H9 (cell line): ENCODE measurements at regions not wholly inside any gene's neighbourhood (a gene's known extent, or its start where the extent isn't known, plus 50 kb on each side); places are given as distances from the start of the nearest gene placed in this dataset.

ENCODE experiments used
- DNase-seq: peaks from one replicate; pipeline ENCODE4 v3.0.0-alpha.2; 2017
- H2AFZ ChIP-seq: one replicate; pipeline ENCODE4 v1.6.1; 2013; ENCODE audit warnings: mild to moderate bottlenecking, low read length, control low read depth, moderate library complexity
- H2AK5ac ChIP-seq: 2 replicates; pipeline ENCODE4 v1.6.1; 2013; ENCODE audit warnings: low read length, control low read depth, mixed read lengths; ENCODE audit not compliant: insufficient read length
- H2BK120ac ChIP-seq: one replicate; pipeline ENCODE4 v1.6.1; 2013; ENCODE audit warnings: low read depth, mild to moderate bottlenecking, low read length, control low read depth, inconsistent platforms; ENCODE audit not compliant: poor library complexity, severe bottlenecking
- H2BK12ac ChIP-seq: 2 replicates; pipeline ENCODE4 v1.6.1; 2013; ENCODE audit warnings: low read length, control low read depth, mixed read lengths, low read depth; ENCODE audit not compliant: insufficient read length
- H2BK15ac ChIP-seq: 2 replicates; pipeline ENCODE4 v1.6.1; 2013; ENCODE audit warnings: low read depth, low read length, control low read depth
- H2BK20ac ChIP-seq: one replicate; pipeline ENCODE4 v1.6.1; 2013; ENCODE audit warnings: low read depth, mild to moderate bottlenecking, low read length, control low read depth, inconsistent platforms; ENCODE audit not compliant: poor library complexity, severe bottlenecking
- H2BK5ac ChIP-seq: 2 replicates; pipeline ENCODE4 v1.6.1; 2013; ENCODE audit warnings: low read length, control low read depth, mixed read lengths; ENCODE audit not compliant: insufficient read length
- H3K14ac ChIP-seq: 2 replicates; pipeline ENCODE4 v1.6.1; 2013; ENCODE audit warnings: low read length, control low read depth; ENCODE audit not compliant: insufficient read depth
- H3K18ac ChIP-seq: 2 replicates; pipeline ENCODE4 v1.6.1; 2013; ENCODE audit warnings: low read depth, mild to moderate bottlenecking, mixed read lengths, low read length, control low read depth; ENCODE audit not compliant: insufficient read length
- H3K23ac ChIP-seq: 2 replicates; pipeline ENCODE4 v1.6.1; 2013; ENCODE audit warnings: low read length, control low read depth, mixed read lengths, low read depth; ENCODE audit not compliant: insufficient read length
- H3K23me2 ChIP-seq: 2 replicates; pipeline ENCODE4 v1.6.1; 2013; ENCODE audit warnings: low read depth, mild to moderate bottlenecking, mixed read lengths, low read length, control low read depth; ENCODE audit not compliant: insufficient read length, poor library complexity, severe bottlenecking
- H3K27ac ChIP-seq: 2 replicates; pipeline ENCODE4 v1.5.1; 2013; ENCODE audit warnings: low read length, control low read depth, mixed read lengths, low read depth; ENCODE audit not compliant: insufficient read length
- H3K27me3 ChIP-seq: 2 replicates; pipeline ENCODE4 v1.6.1; 2013; ENCODE audit warnings: low read length, control low read depth, inconsistent platforms; ENCODE audit not compliant: insufficient read depth
- H3K4ac ChIP-seq: 2 replicates; pipeline ENCODE4 v1.6.1; 2013; ENCODE audit warnings: low read depth, mild to moderate bottlenecking, control low read depth, inconsistent platforms, low read length, moderate library complexity
- H3K4me1 ChIP-seq: 2 replicates; pipeline ENCODE4 v1.6.1; 2013; ENCODE audit warnings: low read length, control low read depth, inconsistent platforms; ENCODE audit not compliant: insufficient read depth
- H3K4me2 ChIP-seq: 2 replicates; pipeline ENCODE4 v1.6.1; 2013; ENCODE audit warnings: low read length, control low read depth, mixed read lengths; ENCODE audit not compliant: insufficient read length, insufficient read depth
- H3K56ac ChIP-seq: 2 replicates; pipeline ENCODE4 v1.6.1; 2013; ENCODE audit warnings: low read depth, mild to moderate bottlenecking, mixed read lengths, low read length, control low read depth; ENCODE audit not compliant: insufficient read length
- H3K79me1 ChIP-seq: 2 replicates; pipeline ENCODE4 v1.6.1; 2013; ENCODE audit warnings: low read depth, mild to moderate bottlenecking, moderate library complexity, low read length, control low read depth, inconsistent platforms; ENCODE audit not compliant: insufficient read depth, poor library complexity, severe bottlenecking
- H3K79me2 ChIP-seq: 2 replicates; pipeline ENCODE4 v1.6.1; 2013; ENCODE audit warnings: low read length, control low read depth, inconsistent platforms; ENCODE audit not compliant: insufficient read depth
- H3K9ac ChIP-seq: 2 replicates; pipeline ENCODE4 v1.6.1; 2013; ENCODE audit warnings: low read length, control low read depth, mixed read lengths; ENCODE audit not compliant: insufficient read length; ENCODE audit errors: extremely low read depth
- H3K9me3 ChIP-seq: one replicate; pipeline ENCODE4 v1.6.1; 2013; ENCODE audit warnings: low read depth, low read length, inconsistent platforms; ENCODE audit not compliant: control insufficient read depth
- H3T11ph ChIP-seq: one replicate; pipeline ENCODE4 v1.6.1; 2013; ENCODE audit warnings: mild to moderate bottlenecking, low read length, control low read depth, inconsistent platforms
- H4K20me1 ChIP-seq: one replicate; pipeline ENCODE4 v1.6.1; 2013; ENCODE audit not compliant: control insufficient read depth, insufficient read length, insufficient read depth
- H4K5ac ChIP-seq: 2 replicates; pipeline ENCODE4 v1.6.1; 2013; ENCODE audit warnings: low read depth, mild to moderate bottlenecking, mixed read lengths, low read length, control low read depth; ENCODE audit not compliant: insufficient read length
- H4K8ac ChIP-seq: replicated peaks from 2 replicates; pipeline ENCODE4 v1.6.1; 2013; ENCODE audit warnings: low read length, control low read depth, mixed read lengths, low read depth; ENCODE audit not compliant: insufficient read length
- H4K91ac ChIP-seq: 2 replicates; pipeline ENCODE4 v1.6.1; 2013; ENCODE audit warnings: low read depth, mild to moderate bottlenecking, moderate library complexity, mixed read lengths, low read length, control low read depth; ENCODE audit not compliant: insufficient read length
- H3K27ac Mint-ChIP-seq, 3 experiments: 2 replicates in 2 of 3; 3 replicates in 1 of 3; pipeline ENCODE4 v1.8.0; 2020 to 2021; ENCODE audit warnings: mixed read lengths in 3 of 3, mild to moderate bottlenecking in 1 of 3, moderate library complexity in 1 of 3
- H3K27me3 Mint-ChIP-seq: 2 replicates; pipeline ENCODE4 v1.8.0; 2021; ENCODE audit warnings: low read depth, mild to moderate bottlenecking, moderate library complexity, mixed read lengths
- H3K36me3 Mint-ChIP-seq, 3 experiments: 2 replicates in 2 of 3; 3 replicates in 1 of 3; pipeline ENCODE4 v1.8.0; 2020 to 2021; ENCODE audit warnings: low read depth in 3 of 3, mixed read lengths in 3 of 3; ENCODE audit not compliant: insufficient read depth in 1 of 3
- H3K4me1 Mint-ChIP-seq, 2 experiments: 2 replicates each; pipeline ENCODE4 v1.8.0; 2020; ENCODE audit warnings: mixed read lengths in 2 of 2
- H3K4me3 Mint-ChIP-seq, 2 experiments: 2 replicates in 1 of 2; 3 replicates in 1 of 2; pipeline ENCODE4 v1.8.0; 2020 to 2021; ENCODE audit warnings: mild to moderate bottlenecking in 2 of 2, mixed read lengths in 2 of 2, moderate library complexity in 1 of 2
- H3K9me3 Mint-ChIP-seq, 2 experiments: 2 replicates in 1 of 2; 3 replicates in 1 of 2; pipeline ENCODE4 v1.8.0; 2020; ENCODE audit warnings: mild to moderate bottlenecking in 2 of 2, mixed read lengths in 2 of 2, moderate library complexity in 1 of 2
- TF ChIP-seq, protein P1 (sequence below): fragments of 200-600 bp; sonication (generic); conservative IDR thresholded peaks from 3 replicates; pipeline ENCODE4 v1.8.0; 2021; ENCODE audit warnings: antibody characterized with exemption, mild to moderate bottlenecking

DNA sequence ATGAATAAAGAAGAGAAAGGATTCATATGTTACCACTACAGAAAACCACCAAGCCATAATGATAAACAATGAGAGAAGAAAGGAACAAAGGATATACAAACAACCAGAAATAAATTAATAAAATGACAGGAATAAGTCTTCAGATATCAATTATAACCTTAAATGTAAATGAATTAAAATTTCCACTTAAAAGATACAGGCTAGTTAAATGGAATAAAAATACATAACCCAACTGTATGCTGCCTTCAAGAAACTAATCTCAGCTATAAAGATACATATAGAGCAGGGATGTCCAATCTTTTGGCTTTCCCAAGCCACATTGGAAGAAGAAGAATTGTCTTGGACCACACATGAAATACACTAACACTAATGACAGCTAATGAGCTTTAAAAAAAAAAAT is 135.9 kb upstream of the GJE1 start:
- Mint-ChIP-seq H3K4me3 (no peak overlapping the region), H3K9me3 (peaks cover 30 to 48% of the 10 kb centered on the region in 2 experiments), H3K36me3 (peaks cover 41 to 66% (median 57%) of the 10 kb centered on the region in 3 experiments), H3K27me3 (no peaks in the 10 kb centered on the region; the same call in 1 of the 2 replicates), H3K4me1 (peaks cover 0 to 4% of the 10 kb centered on the region in 2 experiments; a peak in 2 of 4 replicates), H3K27ac (no peak overlapping the region)
- Histone ChIP-seq H3K23ac (no peak overlapping the region), H3K4ac (no peak overlapping the region), H3K23me2 (no peaks in the 10 kb centered on the region), H3K9me3 (no peaks in the 10 kb centered on the region), H3K79me2 (no peaks in the 10 kb centered on the region), H3K18ac (no peak overlapping the region), H4K20me1 (no peaks in the 10 kb centered on the region), H2BK5ac (no peak overlapping the region), H2BK20ac (no peak overlapping the region), H2BK12ac (no peak overlapping the region), H2AFZ (no peak overlapping the region), H3T11ph (no peak overlapping the region), H4K8ac (no peak overlapping the region), H3K27ac (no peak overlapping the region), H4K91ac (no peak overlapping the region), H2BK15ac (no peak overlapping the region), H2BK120ac (no peak overlapping the region), H3K9ac (no peak overlapping the region), H3K79me1 (no peaks in the 10 kb centered on the region), H3K4me2 (no peak overlapping the region), H3K4me1 (no peaks in the 10 kb centered on the region), H3K27me3 (no peaks in the 10 kb centered on the region), H4K5ac (no peak overlapping the region), H3K56ac (no peak overlapping the region), H2AK5ac (no peak overlapping the region), H3K14ac (no peak overlapping the region)
- no peak for DNase-seq
- TF ChIP-seq, protein P1, sequence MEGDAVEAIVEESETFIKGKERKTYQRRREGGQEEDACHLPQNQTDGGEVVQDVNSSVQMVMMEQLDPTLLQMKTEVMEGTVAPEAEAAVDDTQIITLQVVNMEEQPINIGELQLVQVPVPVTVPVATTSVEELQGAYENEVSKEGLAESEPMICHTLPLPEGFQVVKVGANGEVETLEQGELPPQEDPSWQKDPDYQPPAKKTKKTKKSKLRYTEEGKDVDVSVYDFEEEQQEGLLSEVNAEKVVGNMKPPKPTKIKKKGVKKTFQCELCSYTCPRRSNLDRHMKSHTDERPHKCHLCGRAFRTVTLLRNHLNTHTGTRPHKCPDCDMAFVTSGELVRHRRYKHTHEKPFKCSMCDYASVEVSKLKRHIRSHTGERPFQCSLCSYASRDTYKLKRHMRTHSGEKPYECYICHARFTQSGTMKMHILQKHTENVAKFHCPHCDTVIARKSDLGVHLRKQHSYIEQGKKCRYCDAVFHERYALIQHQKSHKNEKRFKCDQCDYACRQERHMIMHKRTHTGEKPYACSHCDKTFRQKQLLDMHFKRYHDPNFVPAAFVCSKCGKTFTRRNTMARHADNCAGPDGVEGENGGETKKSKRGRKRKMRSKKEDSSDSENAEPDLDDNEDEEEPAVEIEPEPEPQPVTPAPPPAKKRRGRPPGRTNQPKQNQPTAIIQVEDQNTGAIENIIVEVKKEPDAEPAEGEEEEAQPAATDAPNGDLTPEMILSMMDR, result no peak
